C4-2B (cell line): ENCODE measurements at regions not wholly inside any gene's neighbourhood (a gene's known extent, or its start where the extent isn't known, plus 50 kb on each side); places are given as distances from the start of the nearest gene placed in this dataset.

Source experiments
- H3K27ac ChIP-seq: fragments of 450-650 bp; 2 replicates; pipeline ENCODE4 v1.5.1; 2017
- CTCF ChIP-seq: fragments of 450-650 bp; conservative IDR thresholded peaks from 2 replicates; pipeline ENCODE4 v1.5.1; 2017; ENCODE audit warnings: mild to moderate bottlenecking
- ZFX ChIP-seq: fragments of 450-650 bp; IDR thresholded peaks from 2 replicates; pipeline ENCODE4 v1.6.1; 2017

DNA sequence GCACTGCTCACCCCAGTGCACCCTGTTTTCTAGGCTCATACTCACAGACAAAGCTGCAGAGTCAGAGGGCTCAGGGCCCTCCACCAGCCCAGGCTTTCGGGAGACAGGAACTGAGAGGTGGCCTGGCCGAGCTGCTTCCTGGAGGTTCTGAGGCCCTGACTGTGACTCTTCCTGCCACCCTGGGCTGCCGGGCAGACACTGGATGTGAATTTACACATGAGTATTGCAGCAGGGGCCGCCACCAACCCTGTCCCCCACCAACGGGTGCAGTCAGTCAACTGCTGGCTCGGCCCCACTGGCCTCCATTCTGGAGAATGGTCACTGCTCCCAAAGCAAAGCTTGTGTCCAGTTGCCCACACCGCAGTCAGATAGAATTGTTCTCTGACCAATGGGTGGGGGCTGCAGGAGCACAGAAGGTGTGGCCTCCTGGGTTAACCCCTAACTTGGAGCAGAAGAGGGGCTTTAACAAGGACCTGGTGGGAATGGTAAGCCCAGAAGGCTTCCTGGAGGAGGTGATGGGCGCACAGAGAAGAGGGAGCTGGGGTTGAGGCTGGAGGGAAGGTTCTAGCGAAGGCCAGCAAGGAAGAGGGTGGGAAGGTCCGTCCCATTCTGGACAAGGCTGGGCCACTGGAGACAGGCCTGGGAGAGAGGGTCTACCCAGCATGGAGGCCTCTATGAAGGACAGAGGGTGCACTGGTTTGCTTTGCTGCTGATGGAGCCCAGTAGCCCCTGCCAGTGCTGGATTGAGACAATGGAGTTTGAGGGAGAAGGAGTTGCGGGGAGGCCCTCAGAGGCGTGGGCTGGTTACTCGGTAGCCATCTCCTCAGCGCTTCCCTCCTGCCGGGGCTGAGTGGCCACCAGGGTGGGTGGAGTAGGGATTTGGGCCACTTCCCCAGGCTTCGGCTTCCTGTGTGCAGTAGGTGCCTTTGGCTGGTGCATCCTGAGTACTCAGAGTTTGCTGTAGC, 135.3 kb downstream of the CPZ start:
- no peak overlapping the region for H3K27ac ChIP-seq
- TF ChIP-seq ZFX (no peak), CTCF (no peak)

- no peak overlapping the region for H3K27ac ChIP-seq
- TF ChIP-seq CTCF (no peak), ZFX (no peak)
These were observed 134.6 kb downstream of the CPZ start for GRCh38 chr4:8727131-8727530.

DNA sequence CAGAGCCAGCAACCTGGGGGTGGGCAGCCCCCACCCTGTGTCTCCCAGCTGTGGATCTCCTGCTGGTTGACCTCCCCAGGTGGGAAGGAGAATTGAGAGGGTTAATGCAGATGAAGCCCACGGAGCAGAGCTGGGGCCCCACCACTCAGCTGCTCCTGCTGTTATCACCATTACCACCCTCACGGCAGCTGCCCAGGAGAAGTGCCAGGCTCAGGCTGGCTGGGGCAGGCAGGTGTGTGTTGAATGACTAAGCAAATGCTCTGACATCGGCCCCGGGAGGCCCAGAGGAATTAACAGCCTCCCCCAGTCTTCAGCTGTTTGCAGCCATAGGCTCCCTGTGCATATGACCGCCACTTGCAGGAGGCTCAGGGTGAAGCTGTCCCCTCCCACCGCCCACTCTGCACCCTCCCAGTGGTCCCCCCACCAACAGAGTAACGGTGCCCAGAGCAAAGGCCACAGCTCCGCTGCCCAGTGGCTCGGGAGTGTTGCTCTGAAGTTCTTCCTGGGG, 133.8 kb downstream of the CPZ start:
- no peak overlapping the region for H3K27ac ChIP-seq
- TF ChIP-seq ZFX (no peak), CTCF (no peak)

DNA sequence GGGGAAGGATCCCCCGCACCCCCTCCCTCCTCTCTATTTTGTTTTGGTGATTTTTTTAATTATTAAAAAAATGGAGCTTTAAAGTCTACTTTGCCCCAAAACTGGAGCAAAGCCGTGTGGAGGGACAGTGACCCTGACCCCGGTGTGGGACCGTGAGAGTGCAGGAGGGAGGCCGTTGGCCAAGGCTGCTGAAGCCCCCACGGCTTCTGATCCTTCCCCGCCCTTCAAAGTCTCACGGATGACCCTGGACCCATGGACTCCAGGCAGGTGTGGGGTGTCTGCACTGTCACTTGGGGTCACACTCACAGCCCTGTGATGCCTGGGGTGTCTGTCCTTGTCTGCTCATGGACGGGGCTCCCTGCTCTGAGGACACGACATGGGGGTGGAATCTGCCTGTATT, 133.3 kb downstream of the CPZ start:
- H3K27ac ChIP-seq, result no peak overlapping the region
- TF ChIP-seq ZFX, result no peak
- no peak for TF ChIP-seq CTCF

DNA sequence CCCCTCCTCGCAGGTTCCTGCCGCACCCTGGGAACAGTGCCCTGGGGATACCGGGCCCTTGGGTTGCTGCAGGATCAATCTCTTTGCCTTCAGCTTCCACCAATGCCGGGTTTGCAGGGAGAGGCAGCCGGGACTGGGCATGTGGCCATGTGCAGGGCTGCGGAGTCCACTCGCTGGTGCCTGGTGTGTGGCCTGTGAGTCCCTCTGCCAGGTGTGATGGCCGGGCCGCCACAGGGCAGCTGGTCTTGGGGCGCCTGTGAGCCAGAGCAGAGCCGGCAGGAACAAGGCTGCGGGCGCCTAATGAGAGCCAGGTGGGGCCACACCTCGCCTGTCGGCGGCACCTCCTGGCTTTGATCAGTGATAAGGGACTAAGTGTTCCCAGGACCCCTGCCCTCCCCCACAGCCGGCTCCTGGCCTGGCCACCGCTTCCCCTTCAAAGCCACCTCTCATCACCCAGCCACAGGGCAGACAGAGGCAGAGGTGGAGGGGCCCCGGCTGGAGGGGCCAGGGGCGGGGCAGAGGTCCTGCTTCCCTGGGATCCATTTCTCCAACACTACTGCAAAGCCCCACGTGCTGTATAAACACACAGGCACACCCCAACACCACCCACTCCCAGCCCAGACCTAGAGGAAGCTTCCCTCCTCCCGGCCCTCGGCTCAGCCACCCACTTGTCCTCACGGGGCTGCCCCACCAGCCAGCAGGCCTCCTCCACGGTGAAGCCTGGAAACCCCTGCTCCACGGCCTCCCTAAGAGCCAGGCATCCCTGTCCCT, 132.7 kb downstream of the CPZ start:
- H3K27ac ChIP-seq, result no peak overlapping the region
- no peak for TF ChIP-seq CTCF
- no peak for TF ChIP-seq ZFX

DNA sequence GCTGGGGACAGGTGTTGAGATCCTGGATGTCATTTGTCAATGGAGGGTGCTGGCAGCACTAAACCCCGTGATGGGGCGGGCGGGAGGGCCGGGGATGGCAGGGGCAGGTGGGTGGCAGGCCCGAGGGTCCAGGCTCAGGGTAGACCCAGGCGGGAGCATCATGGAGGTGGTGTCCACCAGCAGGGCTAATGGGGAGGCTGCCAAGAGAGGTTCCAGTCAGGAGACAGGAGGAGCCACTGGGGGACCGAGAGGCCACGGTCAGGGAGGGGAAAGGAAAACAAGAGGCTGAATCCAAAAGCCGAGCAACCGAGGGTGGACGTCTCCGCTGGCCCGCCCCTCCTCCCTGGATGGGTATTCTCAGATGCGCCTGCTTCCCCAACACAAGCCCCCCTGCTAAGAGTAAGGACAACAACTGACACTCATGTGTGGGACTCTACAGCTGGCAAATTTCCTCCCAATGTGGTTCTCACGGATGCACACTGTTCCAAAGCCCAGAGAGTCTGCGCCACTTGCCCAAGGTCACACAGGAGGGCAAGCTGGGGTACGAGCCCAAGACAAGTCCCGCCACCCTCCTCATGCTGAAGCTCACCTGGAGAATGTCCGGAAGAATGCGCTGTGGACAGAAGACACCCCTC, 132.0 kb downstream of the CPZ start:
- no peak overlapping the region for H3K27ac ChIP-seq
- TF ChIP-seq CTCF, result no peak
- no peak for TF ChIP-seq ZFX
